ENCODE measurements at regions not wholly inside any gene's neighbourhood (a gene's known extent, or its start where the extent isn't known, plus 50 kb on each side); places are given as distances from the start of the nearest gene placed in this dataset.

DNA sequence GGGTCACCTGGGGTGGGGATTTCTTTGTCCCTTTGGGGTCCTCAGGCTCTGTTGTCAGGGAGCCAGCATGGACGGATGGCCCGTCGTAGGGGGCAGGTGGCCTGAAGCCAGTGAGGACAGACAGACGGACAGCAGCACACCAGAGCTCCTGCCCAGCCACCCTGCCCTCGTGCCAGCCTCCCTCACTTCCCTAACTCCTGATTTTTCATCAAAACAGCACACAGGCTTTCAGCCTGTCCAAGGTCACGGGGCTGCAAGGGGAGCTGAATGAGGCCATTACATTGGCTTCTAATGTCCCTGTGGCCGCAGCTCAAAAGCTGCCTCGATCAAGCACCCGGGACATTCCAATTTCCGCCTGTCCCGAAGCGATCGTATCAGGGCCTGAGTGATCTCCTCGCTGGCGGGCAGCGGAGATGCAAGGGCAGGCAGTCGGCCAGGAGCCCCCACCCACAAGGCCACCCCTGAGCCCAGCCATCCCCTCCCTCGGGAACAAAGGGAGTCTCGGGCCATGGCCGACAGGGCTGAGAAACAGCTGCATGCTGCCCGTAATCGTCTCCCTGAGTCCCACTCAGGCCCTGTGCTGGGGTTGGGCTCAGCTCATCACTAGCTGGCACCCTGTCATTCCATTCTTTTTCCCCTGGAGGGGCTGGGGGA is 50.5 kb upstream of the RNU6ATAC start:
- TF ChIP-seq, protein P1, sequence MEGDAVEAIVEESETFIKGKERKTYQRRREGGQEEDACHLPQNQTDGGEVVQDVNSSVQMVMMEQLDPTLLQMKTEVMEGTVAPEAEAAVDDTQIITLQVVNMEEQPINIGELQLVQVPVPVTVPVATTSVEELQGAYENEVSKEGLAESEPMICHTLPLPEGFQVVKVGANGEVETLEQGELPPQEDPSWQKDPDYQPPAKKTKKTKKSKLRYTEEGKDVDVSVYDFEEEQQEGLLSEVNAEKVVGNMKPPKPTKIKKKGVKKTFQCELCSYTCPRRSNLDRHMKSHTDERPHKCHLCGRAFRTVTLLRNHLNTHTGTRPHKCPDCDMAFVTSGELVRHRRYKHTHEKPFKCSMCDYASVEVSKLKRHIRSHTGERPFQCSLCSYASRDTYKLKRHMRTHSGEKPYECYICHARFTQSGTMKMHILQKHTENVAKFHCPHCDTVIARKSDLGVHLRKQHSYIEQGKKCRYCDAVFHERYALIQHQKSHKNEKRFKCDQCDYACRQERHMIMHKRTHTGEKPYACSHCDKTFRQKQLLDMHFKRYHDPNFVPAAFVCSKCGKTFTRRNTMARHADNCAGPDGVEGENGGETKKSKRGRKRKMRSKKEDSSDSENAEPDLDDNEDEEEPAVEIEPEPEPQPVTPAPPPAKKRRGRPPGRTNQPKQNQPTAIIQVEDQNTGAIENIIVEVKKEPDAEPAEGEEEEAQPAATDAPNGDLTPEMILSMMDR (conservative IDR thresholded peaks at IDR 0.05 in 1 of 2, IDR thresholded peaks at IDR 0.05 in 1 of 2; ENCODE audit: extremely low read depth in 1 of 2, insufficient read depth in 1 of 2, low read depth in 1 of 2, low read length in 2 of 2), result no peak
- TF ChIP-seq EZH2 (IDR thresholded peaks at IDR 0.05; ENCODE audit: borderline replicate concordance, low read length), result no peak
